ENCODE measurements at regions not wholly inside any gene's neighbourhood (a gene's known extent, or its start where the extent isn't known, plus 50 kb on each side); places are given as distances from the start of the nearest gene placed in this dataset.

GRCh38 chr6:97653517-97653916 is 370.5 kb upstream of the MMS22L start:
- TF ChIP-seq, protein P1, sequence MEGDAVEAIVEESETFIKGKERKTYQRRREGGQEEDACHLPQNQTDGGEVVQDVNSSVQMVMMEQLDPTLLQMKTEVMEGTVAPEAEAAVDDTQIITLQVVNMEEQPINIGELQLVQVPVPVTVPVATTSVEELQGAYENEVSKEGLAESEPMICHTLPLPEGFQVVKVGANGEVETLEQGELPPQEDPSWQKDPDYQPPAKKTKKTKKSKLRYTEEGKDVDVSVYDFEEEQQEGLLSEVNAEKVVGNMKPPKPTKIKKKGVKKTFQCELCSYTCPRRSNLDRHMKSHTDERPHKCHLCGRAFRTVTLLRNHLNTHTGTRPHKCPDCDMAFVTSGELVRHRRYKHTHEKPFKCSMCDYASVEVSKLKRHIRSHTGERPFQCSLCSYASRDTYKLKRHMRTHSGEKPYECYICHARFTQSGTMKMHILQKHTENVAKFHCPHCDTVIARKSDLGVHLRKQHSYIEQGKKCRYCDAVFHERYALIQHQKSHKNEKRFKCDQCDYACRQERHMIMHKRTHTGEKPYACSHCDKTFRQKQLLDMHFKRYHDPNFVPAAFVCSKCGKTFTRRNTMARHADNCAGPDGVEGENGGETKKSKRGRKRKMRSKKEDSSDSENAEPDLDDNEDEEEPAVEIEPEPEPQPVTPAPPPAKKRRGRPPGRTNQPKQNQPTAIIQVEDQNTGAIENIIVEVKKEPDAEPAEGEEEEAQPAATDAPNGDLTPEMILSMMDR (IDR thresholded peaks at IDR 0.05): no peak
- TF ChIP-seq EZH2 (IDR thresholded peaks at IDR 0.05) (no peak), EZH2phosphoT487 (IDR thresholded peaks at IDR 0.05) (no peak)

Measured in neural progenitor cell (in vitro differentiated cells).